Activated naive CD4-positive, alpha-beta T cell treated with anti-CD3 and anti-CD28 coated beads, Interleukin-2, amount 50 U/mL, for 24 hours (primary cell): ENCODE measurements at regions not wholly inside any gene's neighbourhood (a gene's known extent, or its start where the extent isn't known, plus 50 kb on each side); places are given as distances from the start of the nearest gene placed in this dataset.

Experiments
- H3K27ac Mint-ChIP-seq: one replicate; pipeline ENCODE4 v1.8.0; 2021; ENCODE audit warnings: mild to moderate bottlenecking, mixed read lengths
- H3K27me3 Mint-ChIP-seq: one replicate; pipeline ENCODE4 v1.8.0; 2021; ENCODE audit warnings: mixed read lengths
- H3K36me3 Mint-ChIP-seq: one replicate; pipeline ENCODE4 v1.8.0; 2021; ENCODE audit warnings: mixed read lengths
- H3K4me1 Mint-ChIP-seq: one replicate; pipeline ENCODE4 v1.8.0; 2021; ENCODE audit warnings: mixed read lengths
- H3K4me3 Mint-ChIP-seq: one replicate; pipeline ENCODE4 v1.8.0; 2021; ENCODE audit warnings: mild to moderate bottlenecking, mixed read lengths
- H3K9me3 Mint-ChIP-seq: one replicate; pipeline ENCODE4 v1.8.0; 2021; ENCODE audit warnings: mixed read lengths

DNA sequence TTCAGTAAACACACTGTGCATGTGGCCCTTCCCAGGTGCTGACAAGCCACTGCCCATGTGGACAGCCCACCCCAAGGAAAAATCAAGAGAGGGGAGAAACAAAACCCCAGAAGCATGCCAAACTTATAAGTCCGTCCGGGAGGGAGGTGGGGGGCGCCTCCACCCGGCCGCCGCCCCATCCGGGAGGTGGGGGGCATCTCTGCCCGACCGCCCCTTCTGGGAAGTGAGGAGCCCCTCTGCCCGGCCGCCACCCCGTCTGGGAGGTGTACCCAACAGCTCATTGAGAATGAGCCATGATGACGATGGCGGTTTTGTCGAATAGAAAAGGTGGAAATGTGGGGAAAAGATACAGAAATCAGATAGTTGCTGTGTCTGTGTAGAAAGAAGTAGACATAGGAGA lies 53.8 kb upstream of the C2CD4B start:
- Mint-ChIP-seq H3K27ac (no peak overlapping the region), H3K4me3 (no peak overlapping the region), H3K4me1 (no peaks in the 10 kb centered on the region), H3K9me3 (peaks cover 11% of the 10 kb centered on the region), H3K36me3 (peaks cover 3% of the 10 kb centered on the region), H3K27me3 (peaks cover 4% of the 10 kb centered on the region)

- no peak overlapping the region for H3K27ac Mint-ChIP-seq
- peaks cover 4% of the 10 kb centered on the region for H3K27me3 Mint-ChIP-seq
- H3K9me3 Mint-ChIP-seq: peaks cover 14% of the 10 kb centered on the region
- H3K4me3 Mint-ChIP-seq: no peak overlapping the region
- H3K36me3 Mint-ChIP-seq: peaks cover 3% of the 10 kb centered on the region
- H3K4me1 Mint-ChIP-seq: no peaks in the 10 kb centered on the region
Observed at GRCh38 chr15:62219799-62220198, 54.7 kb upstream of the C2CD4B start.

- H3K27me3 Mint-ChIP-seq: peaks cover 10% of the 10 kb centered on the region
- H3K27ac Mint-ChIP-seq: no peak overlapping the region
- no peaks in the 10 kb centered on the region for H3K4me1 Mint-ChIP-seq
- peaks cover 5% of the 10 kb centered on the region for H3K9me3 Mint-ChIP-seq
- H3K36me3 Mint-ChIP-seq: no peaks in the 10 kb centered on the region
- H3K4me3 Mint-ChIP-seq: no peak overlapping the region
Observed at GRCh38 chr15:62223020-62223419, 57.9 kb upstream of the C2CD4B start.

- Mint-ChIP-seq H3K4me3 (no peak overlapping the region), H3K36me3 (no peaks in the 10 kb centered on the region), H3K27me3 (peaks cover 10% of the 10 kb centered on the region), H3K9me3 (peaks cover 5% of the 10 kb centered on the region), H3K4me1 (no peaks in the 10 kb centered on the region), H3K27ac (no peak overlapping the region)
Observed at GRCh38 chr15:62228604-62229003, 63.5 kb upstream of the C2CD4B start.

DNA sequence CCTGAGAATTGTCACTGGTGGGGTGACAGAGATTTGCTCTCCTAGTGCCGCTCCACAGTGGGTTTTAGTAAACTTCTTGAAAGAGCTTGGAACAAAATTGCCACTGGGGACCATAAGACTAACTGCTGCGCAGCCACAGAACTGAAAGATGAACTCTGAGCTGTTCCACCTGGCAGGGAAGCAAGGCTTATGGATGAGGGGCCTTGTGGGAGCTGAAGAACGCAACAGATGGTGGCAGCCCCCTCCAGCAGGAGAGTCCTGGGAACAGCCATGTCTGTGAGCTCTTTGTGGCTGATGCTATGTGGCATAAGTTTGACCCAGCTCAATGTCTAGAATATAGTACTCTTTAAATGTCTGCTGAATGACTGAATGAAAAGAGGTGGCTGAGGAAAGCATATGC lies 66.8 kb upstream of the C2CD4B start:
- Mint-ChIP-seq H3K36me3 (no peaks in the 10 kb centered on the region), H3K4me1 (no peaks in the 10 kb centered on the region), H3K27ac (no peak overlapping the region), H3K9me3 (no peaks in the 10 kb centered on the region), H3K4me3 (no peak overlapping the region), H3K27me3 (peaks cover 8% of the 10 kb centered on the region)

- Mint-ChIP-seq H3K27me3 (peaks cover 4% of the 10 kb centered on the region), H3K9me3 (no peaks in the 10 kb centered on the region), H3K4me1 (no peaks in the 10 kb centered on the region), H3K27ac (no peak overlapping the region), H3K36me3 (no peaks in the 10 kb centered on the region), H3K4me3 (no peak overlapping the region)
Observed at GRCh38 chr15:62240121-62241096, 75.3 kb upstream of the C2CD4B start.

DNA sequence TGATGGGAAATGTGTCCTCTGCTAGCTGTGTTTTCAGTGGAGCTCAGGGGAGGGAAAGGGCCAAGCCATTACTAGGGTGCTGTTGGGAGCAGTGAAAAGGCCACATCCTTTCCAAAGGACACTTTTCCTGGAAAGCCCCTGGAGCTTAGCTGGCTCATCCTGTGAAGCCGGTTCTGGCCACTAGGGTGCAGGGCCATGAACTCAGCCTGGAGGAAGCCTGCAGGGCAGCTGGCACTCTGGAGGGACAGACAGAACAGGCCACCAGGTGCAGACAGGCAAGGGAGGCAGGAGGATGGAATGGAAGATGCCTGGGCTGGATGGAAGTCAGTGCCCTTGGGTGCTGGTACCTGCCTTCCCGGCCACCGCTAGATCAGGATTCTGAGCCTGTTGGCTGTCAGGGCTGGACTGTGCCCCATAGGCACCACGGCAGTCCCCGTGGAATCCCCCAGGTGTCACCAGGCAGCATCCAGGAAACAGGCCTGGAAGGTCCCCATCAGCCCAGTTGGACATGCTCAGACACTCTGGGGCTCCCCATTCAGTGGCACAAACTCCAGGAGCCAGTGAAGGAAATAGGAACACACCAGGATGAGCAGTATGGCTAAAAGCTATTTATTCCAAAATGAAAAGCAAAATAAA lies 76.2 kb upstream of the C2CD4B start:
- H3K9me3 Mint-ChIP-seq: no peaks in the 10 kb centered on the region
- H3K4me3 Mint-ChIP-seq: no peak overlapping the region
- H3K27ac Mint-ChIP-seq: no peak overlapping the region
- peaks cover 2% of the 10 kb centered on the region for H3K27me3 Mint-ChIP-seq
- H3K4me1 Mint-ChIP-seq: no peaks in the 10 kb centered on the region
- no peaks in the 10 kb centered on the region for H3K36me3 Mint-ChIP-seq

DNA sequence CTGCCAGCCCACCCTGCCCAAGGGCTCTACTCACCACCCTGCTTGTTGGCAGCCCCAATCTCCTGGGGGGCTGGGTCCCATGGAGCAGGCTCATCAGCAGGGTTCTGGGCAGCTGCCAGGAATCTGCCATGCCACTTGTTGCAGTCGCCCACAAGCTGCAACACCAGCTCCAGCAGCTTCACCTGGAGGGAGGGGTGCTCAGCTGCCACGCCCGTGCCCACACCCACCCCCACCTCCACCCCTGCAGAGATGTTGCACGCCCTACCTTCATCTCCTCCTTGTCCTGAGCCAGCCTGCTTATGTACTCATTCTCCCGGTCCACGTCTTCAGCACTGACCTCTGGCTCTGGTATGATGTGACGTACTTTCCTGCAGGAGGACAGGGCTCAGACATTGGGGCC lies 77.9 kb upstream of the C2CD4B start:
- H3K4me3 Mint-ChIP-seq: no peak overlapping the region
- H3K27me3 Mint-ChIP-seq: peaks cover 2% of the 10 kb centered on the region
- H3K9me3 Mint-ChIP-seq: no peaks in the 10 kb centered on the region
- no peak overlapping the region for H3K27ac Mint-ChIP-seq
- no peaks in the 10 kb centered on the region for H3K4me1 Mint-ChIP-seq
- no peaks in the 10 kb centered on the region for H3K36me3 Mint-ChIP-seq

DNA sequence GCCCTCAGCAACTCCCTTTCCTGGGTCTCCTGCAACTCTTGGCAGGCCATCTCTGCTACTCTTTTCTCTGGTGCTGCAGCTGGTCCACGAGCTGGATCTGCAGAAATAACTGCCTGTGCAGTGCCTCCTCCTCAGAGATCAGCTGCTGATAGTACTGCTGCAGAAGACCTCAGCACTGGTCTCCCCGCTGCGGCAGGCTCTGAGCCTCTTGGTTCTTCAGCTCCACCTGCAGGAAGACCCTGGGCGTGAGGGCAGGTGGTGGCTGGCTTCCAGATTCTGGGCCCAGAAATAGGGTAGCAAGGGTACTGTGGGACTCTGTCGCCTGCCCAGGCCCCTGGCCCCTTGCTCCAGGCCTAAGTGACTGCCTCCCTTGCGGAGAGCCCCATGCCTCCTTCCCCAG lies 79.7 kb upstream of the C2CD4B start:
- Mint-ChIP-seq H3K27me3 (peaks cover 2% of the 10 kb centered on the region), H3K9me3 (no peaks in the 10 kb centered on the region), H3K4me1 (no peaks in the 10 kb centered on the region), H3K27ac (no peak overlapping the region), H3K4me3 (no peak overlapping the region), H3K36me3 (no peaks in the 10 kb centered on the region)

- Mint-ChIP-seq H3K36me3 (no peaks in the 10 kb centered on the region), H3K9me3 (no peaks in the 10 kb centered on the region), H3K4me1 (no peaks in the 10 kb centered on the region), H3K4me3 (no peak overlapping the region), H3K27me3 (peaks cover 2% of the 10 kb centered on the region), H3K27ac (no peak overlapping the region)
Observed at GRCh38 chr15:62248277-62248984, 83.3 kb upstream of the C2CD4B start.

- Mint-ChIP-seq H3K27me3 (peaks cover 2% of the 10 kb centered on the region), H3K36me3 (no peaks in the 10 kb centered on the region), H3K4me1 (no peaks in the 10 kb centered on the region), H3K4me3 (no peak overlapping the region), H3K9me3 (no peaks in the 10 kb centered on the region), H3K27ac (no peak overlapping the region)
Observed at GRCh38 chr15:62249501-62249900, 84.4 kb upstream of the C2CD4B start.

GRCh38 chr15:62250186-62250585 lies 85.1 kb upstream of the C2CD4B start:
- H3K4me1 Mint-ChIP-seq: no peaks in the 10 kb centered on the region
- peaks cover 2% of the 10 kb centered on the region for H3K27me3 Mint-ChIP-seq
- H3K36me3 Mint-ChIP-seq: no peaks in the 10 kb centered on the region
- H3K4me3 Mint-ChIP-seq: no peak overlapping the region
- no peaks in the 10 kb centered on the region for H3K9me3 Mint-ChIP-seq
- no peak overlapping the region for H3K27ac Mint-ChIP-seq

DNA sequence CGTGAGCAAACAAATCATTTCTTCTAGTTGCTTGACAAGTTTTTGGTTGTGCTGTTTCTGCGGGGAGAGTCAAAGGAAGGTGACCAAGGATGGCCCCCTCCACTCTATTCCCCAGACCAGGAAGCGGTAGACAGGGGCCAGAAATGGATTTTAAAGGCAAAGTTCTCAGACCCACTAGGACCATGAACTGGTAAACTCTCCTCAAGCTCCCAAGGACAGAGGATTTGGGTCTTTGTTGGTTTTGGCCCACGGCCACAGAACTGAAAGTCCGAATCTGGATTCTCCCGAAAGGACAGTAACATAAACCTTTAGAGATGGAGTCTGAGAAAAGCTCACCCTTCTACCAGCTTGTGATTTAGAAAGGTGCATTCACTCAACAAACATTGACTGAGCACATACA lies 85.9 kb upstream of the C2CD4B start:
- H3K9me3 Mint-ChIP-seq: no peaks in the 10 kb centered on the region
- H3K27me3 Mint-ChIP-seq: peaks cover 6% of the 10 kb centered on the region
- no peak overlapping the region for H3K27ac Mint-ChIP-seq
- H3K4me1 Mint-ChIP-seq: no peaks in the 10 kb centered on the region
- no peak overlapping the region for H3K4me3 Mint-ChIP-seq
- no peaks in the 10 kb centered on the region for H3K36me3 Mint-ChIP-seq

GRCh38 chr15:62253294-62253693 lies 88.2 kb upstream of the C2CD4B start:
- Mint-ChIP-seq H3K36me3 (no peaks in the 10 kb centered on the region), H3K9me3 (no peaks in the 10 kb centered on the region), H3K4me1 (no peaks in the 10 kb centered on the region), H3K27ac (no peak overlapping the region), H3K4me3 (no peak overlapping the region), H3K27me3 (peaks cover 6% of the 10 kb centered on the region)

- H3K36me3 Mint-ChIP-seq: no peaks in the 10 kb centered on the region
- no peaks in the 10 kb centered on the region for H3K4me1 Mint-ChIP-seq
- H3K9me3 Mint-ChIP-seq: no peaks in the 10 kb centered on the region
- no peak overlapping the region for H3K27ac Mint-ChIP-seq
- no peak overlapping the region for H3K4me3 Mint-ChIP-seq
- peaks cover 6% of the 10 kb centered on the region for H3K27me3 Mint-ChIP-seq
Observed at GRCh38 chr15:62254137-62254934, 89.3 kb upstream of the C2CD4B start.
